Skeletal muscle satellite cell (primary cell): ENCODE measurements at regions not wholly inside any gene's neighbourhood (a gene's known extent, or its start where the extent isn't known, plus 50 kb on each side); places are given as distances from the start of the nearest gene placed in this dataset.

Source experiments
- H3K27me3 ChIP-seq: 2 replicates; pipeline ENCODE4 v1.7.0; 2013; ENCODE audit warnings: low read length; ENCODE audit not compliant: control insufficient read depth, insufficient read depth
- H3K36me3 ChIP-seq: 2 replicates; pipeline ENCODE4 v1.7.0; 2013; ENCODE audit warnings: mild to moderate bottlenecking, control low read depth, low read length; ENCODE audit not compliant: insufficient read depth
- H3K4me1 ChIP-seq: 2 replicates; pipeline ENCODE4 v1.7.0; 2013; ENCODE audit warnings: low read length; ENCODE audit not compliant: control insufficient read depth, insufficient read depth
- H3K4me2 ChIP-seq: 2 replicates; pipeline ENCODE4 v1.7.0; 2013; ENCODE audit warnings: mild to moderate bottlenecking, low read length
- H3K4me3 ChIP-seq: 2 replicates; pipeline ENCODE4 v1.7.0; 2013; ENCODE audit warnings: low read length
- H3K9ac ChIP-seq: 2 replicates; pipeline ENCODE4 v1.7.0; 2013; ENCODE audit warnings: mild to moderate bottlenecking, low read depth, low read length, moderate library complexity
- H3K9me3 ChIP-seq: replicated peaks from 2 replicates; pipeline ENCODE4 v1.7.0; 2013; ENCODE audit warnings: mild to moderate bottlenecking, control low read depth, low read length

- H3K36me3 ChIP-seq, result no peaks in the 10 kb centered on the region
- H3K9ac ChIP-seq, result no peak overlapping the region
- no peak overlapping the region for H3K4me3 ChIP-seq
- no peaks in the 10 kb centered on the region for H3K4me1 ChIP-seq
- peaks cover 8% of the 10 kb centered on the region for H3K9me3 ChIP-seq
- no peak overlapping the region for H3K4me2 ChIP-seq
- H3K27me3 ChIP-seq, result no peaks in the 10 kb centered on the region
These were observed 186.0 kb upstream of the RAB6C start for GRCh38 chr2:129793431-129793902.

- Histone ChIP-seq H3K36me3 (no peaks in the 10 kb centered on the region), H3K27me3 (no peaks in the 10 kb centered on the region), H3K9me3 (peaks cover 8% of the 10 kb centered on the region), H3K4me1 (no peaks in the 10 kb centered on the region), H3K4me3 (no peak overlapping the region), H3K9ac (no peak overlapping the region), H3K4me2 (no peak overlapping the region)
These were observed 185.3 kb upstream of the RAB6C start for GRCh38 chr2:129794116-129794515.

GRCh38 chr2:129794540-129794939 is 184.9 kb upstream of the RAB6C start:
- Histone ChIP-seq H3K9ac (no peak overlapping the region), H3K27me3 (no peaks in the 10 kb centered on the region), H3K9me3 (peaks cover 8% of the 10 kb centered on the region), H3K4me1 (no peaks in the 10 kb centered on the region), H3K4me3 (no peak overlapping the region), H3K36me3 (no peaks in the 10 kb centered on the region), H3K4me2 (no peak overlapping the region)

- no peak overlapping the region for H3K4me2 ChIP-seq
- H3K9ac ChIP-seq, result no peak overlapping the region
- H3K4me1 ChIP-seq, result no peaks in the 10 kb centered on the region
- H3K27me3 ChIP-seq, result no peaks in the 10 kb centered on the region
- no peak overlapping the region for H3K4me3 ChIP-seq
- no peaks in the 10 kb centered on the region for H3K36me3 ChIP-seq
- peaks cover 8% of the 10 kb centered on the region for H3K9me3 ChIP-seq
These were observed 183.2 kb upstream of the RAB6C start for GRCh38 chr2:129796225-129796624.

GRCh38 chr2:129796801-129797488 is 182.5 kb upstream of the RAB6C start:
- no peak overlapping the region for H3K9ac ChIP-seq
- H3K4me3 ChIP-seq, result no peak overlapping the region
- H3K4me1 ChIP-seq, result no peaks in the 10 kb centered on the region
- H3K36me3 ChIP-seq, result no peaks in the 10 kb centered on the region
- H3K4me2 ChIP-seq, result no peak overlapping the region
- no peaks in the 10 kb centered on the region for H3K27me3 ChIP-seq
- peaks cover 8% of the 10 kb centered on the region for H3K9me3 ChIP-seq

- Histone ChIP-seq H3K9me3 (peaks cover 8% of the 10 kb centered on the region), H3K4me1 (no peaks in the 10 kb centered on the region), H3K27me3 (no peaks in the 10 kb centered on the region), H3K4me2 (no peak overlapping the region), H3K4me3 (no peak overlapping the region), H3K9ac (no peak overlapping the region), H3K36me3 (no peaks in the 10 kb centered on the region)
These were observed 181.8 kb upstream of the RAB6C start for GRCh38 chr2:129797489-129798300.

GRCh38 chr2:129798301-129798581 is 181.2 kb upstream of the RAB6C start:
- H3K4me3 ChIP-seq, result no peak overlapping the region
- no peaks in the 10 kb centered on the region for H3K36me3 ChIP-seq
- peaks cover 8% of the 10 kb centered on the region for H3K9me3 ChIP-seq
- H3K9ac ChIP-seq, result no peak overlapping the region
- H3K4me2 ChIP-seq, result no peak overlapping the region
- no peaks in the 10 kb centered on the region for H3K27me3 ChIP-seq
- no peaks in the 10 kb centered on the region for H3K4me1 ChIP-seq

- H3K9ac ChIP-seq, result no peak overlapping the region
- no peaks in the 10 kb centered on the region for H3K36me3 ChIP-seq
- no peak overlapping the region for H3K4me2 ChIP-seq
- peaks cover 8% of the 10 kb centered on the region for H3K9me3 ChIP-seq
- no peaks in the 10 kb centered on the region for H3K27me3 ChIP-seq
- H3K4me1 ChIP-seq, result no peaks in the 10 kb centered on the region
- no peak overlapping the region for H3K4me3 ChIP-seq
These were observed 180.8 kb upstream of the RAB6C start for GRCh38 chr2:129798626-129799025.

- Histone ChIP-seq H3K4me1 (no peaks in the 10 kb centered on the region), H3K9me3 (peaks cover 8% of the 10 kb centered on the region), H3K36me3 (no peaks in the 10 kb centered on the region), H3K4me3 (no peak overlapping the region), H3K4me2 (no peak overlapping the region), H3K27me3 (no peaks in the 10 kb centered on the region), H3K9ac (no peak overlapping the region)
These were observed 180.2 kb upstream of the RAB6C start for GRCh38 chr2:129799036-129799958.

- Histone ChIP-seq H3K4me3 (no peak overlapping the region), H3K27me3 (no peaks in the 10 kb centered on the region), H3K9me3 (peaks cover 8% of the 10 kb centered on the region), H3K36me3 (no peaks in the 10 kb centered on the region), H3K4me1 (no peaks in the 10 kb centered on the region), H3K9ac (no peak overlapping the region), H3K4me2 (no peak overlapping the region)
These were observed 179.2 kb upstream of the RAB6C start for GRCh38 chr2:129800285-129800684.

- Histone ChIP-seq H3K9me3 (peaks cover 8% of the 10 kb centered on the region), H3K27me3 (no peaks in the 10 kb centered on the region), H3K36me3 (no peaks in the 10 kb centered on the region), H3K4me1 (no peaks in the 10 kb centered on the region), H3K4me3 (no peak overlapping the region), H3K4me2 (no peak overlapping the region), H3K9ac (no peak overlapping the region)
These were observed 178.8 kb upstream of the RAB6C start for GRCh38 chr2:129800686-129801085.
